K562 (cell line): ENCODE measurements at regions not wholly inside any gene's neighbourhood (a gene's known extent, or its start where the extent isn't known, plus 50 kb on each side); places are given as distances from the start of the nearest gene placed in this dataset.
"Not testable (repeated sequence)": the region's sequence is repeated elsewhere in the genome, so short reads cannot be mapped to it uniquely, and the experiment has no call there.

ENCODE experiments used
- ATAC-seq: fragments of 200-7000 bp; cut with Tn5 transposase; 3 replicates; pipeline ENCODE4 v1.9.1; 2020; ENCODE audit warnings: moderate library complexity
- BruUV-seq: library from RNA; stranded (reverse); fragments of 400-500 nt; replicated peaks from 2 replicates; lab custom pipeline; 2021; lab: Mats Ljungman, UMichigan
- CTCF ChIA-PET: fragments of 300-600 bp; formaldehyde crosslinking; extraction: SDS; loops from one replicate; lab custom pipeline; 2021; ENCODE audit warnings: low intra/inter-chr PET ratio; lab: Yijun Ruan, JAX
- POLR2A ChIA-PET: fragments of 300-600, 350-650 bp; sonication (Branson Sonifier 250); formaldehyde crosslinking; extraction: SDS; loops from one replicate; lab custom pipeline; 2021; ENCODE audit warnings: antibody characterized with exemption, inconsistent platforms; lab: Yijun Ruan, JAX
- DNase-seq, 4 experiments: peaks; one replicate each; pipeline versions ENCODE4 v3.0.0 to v3.0.0-alpha.2; 2011 to 2018; ENCODE audit warnings: low spot score in 3 of 4, mixed read lengths in 3 of 4; ENCODE audit errors: extremely low read depth in 1 of 4
- FAIRE-seq: peaks from 2 replicates; lab custom pipeline; 2011; peaks lifted over from hg19 to GRCh38; lab: Jason Lieb, UNC
- H2AFZ ChIP-seq: 2 replicates; pipeline ENCODE4 v1.6.0; 2011; ENCODE audit warnings: low read depth, low read length, control low read depth, inconsistent platforms
- H3K27ac ChIP-seq: fragments of 200-600 bp; 3 replicates; pipeline ENCODE4 v1.8.0; 2011; ENCODE audit warnings: low read depth, mild to moderate bottlenecking, control low read depth, inconsistent platforms, low read length, moderate library complexity, mixed read lengths; ENCODE audit errors: extremely low read depth
- H3K27me3 ChIP-seq, 2 experiments: fragments of 300-600 bp in 1 of 2; 2 replicates in 1 of 2; 3 replicates in 1 of 2; pipeline versions ENCODE4 v1.6.0 to v1.8.0; 2011; ENCODE audit warnings: inconsistent platforms in 2 of 2, low read length in 2 of 2, mild to moderate bottlenecking in 1 of 2, mixed read lengths in 1 of 2, moderate library complexity in 1 of 2; ENCODE audit not compliant: control insufficient read depth in 2 of 2, insufficient read depth in 2 of 2
- H3K36me3 ChIP-seq: fragments of 300-600 bp; 3 replicates; pipeline ENCODE4 v1.8.0; 2011; ENCODE audit warnings: mild to moderate bottlenecking, low read length, inconsistent platforms; ENCODE audit not compliant: control insufficient read depth, insufficient read depth
- H3K4me1 ChIP-seq, 2 experiments: fragments of 200-600 bp in 1 of 2; replicated peaks in 1 of 2; 2 replicates in 1 of 2; 3 replicates in 1 of 2; pipeline versions ENCODE4 v1.5.1 to v1.8.0; 2011; ENCODE audit warnings: inconsistent platforms in 2 of 2, low read length in 2 of 2, mild to moderate bottlenecking in 1 of 2, mixed read lengths in 1 of 2, moderate library complexity in 1 of 2; ENCODE audit not compliant: control insufficient read depth in 2 of 2, insufficient read depth in 2 of 2
- H3K4me2 ChIP-seq: 2 replicates; pipeline ENCODE4 v1.6.1; 2011; ENCODE audit warnings: low read length, control low read depth, inconsistent platforms, mixed read lengths; ENCODE audit not compliant: insufficient read depth
- H3K4me3 ChIP-seq: fragments of 200-600 bp; sonication (generic), shearing (Covaris generic); 2 replicates; pipeline ENCODE4 v1.5.1; 2016; ENCODE audit warnings: control low read depth, inconsistent platforms
- H3K79me2 ChIP-seq: fragments of 200-600 bp; 3 replicates; pipeline ENCODE4 v1.8.0; 2011; ENCODE audit warnings: low read length, inconsistent platforms; ENCODE audit not compliant: control insufficient read depth, insufficient read depth
- H3K9ac ChIP-seq, 2 experiments: 2 replicates each; pipeline versions ENCODE4 v1.6.0 to v1.6.1; 2011; ENCODE audit warnings: low read depth in 2 of 2, low read length in 2 of 2, control low read depth in 1 of 2, inconsistent platforms in 1 of 2, mild to moderate bottlenecking in 1 of 2, mixed read lengths in 1 of 2; ENCODE audit not compliant: insufficient read depth in 1 of 2
- H3K9me1 ChIP-seq: one replicate; pipeline ENCODE4 v1.6.0; 2011; ENCODE audit warnings: inconsistent platforms, mild to moderate bottlenecking, low read length, moderate library complexity; ENCODE audit not compliant: control insufficient read depth, insufficient read depth
- H3K9me3 ChIP-seq: replicated peaks from 2 replicates; pipeline ENCODE4 v1.5.1; 2011; ENCODE audit warnings: low read depth, low read length, inconsistent platforms; ENCODE audit not compliant: control insufficient read depth, insufficient read depth
- H4K20me1 ChIP-seq: replicated peaks from 2 replicates; pipeline ENCODE4 v1.6.1; 2011; ENCODE audit warnings: low read length, inconsistent platforms, mixed read lengths; ENCODE audit not compliant: control insufficient read depth, insufficient read depth
- ATF1 ChIP-seq, 2 experiments: fragments of 450-650 bp in 1 of 2; IDR thresholded peaks; 2 replicates each; pipeline ENCODE4 v1.6.1; 2016; ENCODE audit warnings: missing compliant biosample characterization in 1 of 2, missing genetic modification characterization in 1 of 2
- BHLHE40 ChIP-seq: IDR thresholded peaks from 2 replicates; pipeline ENCODE4 v1.6.1; 2011; ENCODE audit warnings: low read length, improper control_type of control experiment
- NR4A1 ChIP-seq, 2 experiments: fragments of 250-450 bp in 1 of 2; fragments of 450-650 bp in 1 of 2; sonication (Bioruptor Pico) in 1 of 2; IDR thresholded peaks; 2 replicates each; pipeline versions ENCODE4 v1.4.0 to v1.6.1; 2016 to 2020; ENCODE audit warnings: mild to moderate bottlenecking in 2 of 2, missing compliant biosample characterization in 1 of 2, missing genetic modification characterization in 1 of 2, moderate library complexity in 1 of 2
- U2AF1 ChIP-seq: fragments of 200-400 bp; formaldehyde crosslinking; optimal IDR thresholded peaks from 2 replicates; pipeline ENCODE3; 2017; ENCODE audit warnings: mild to moderate bottlenecking, low read depth, low read length, moderate library complexity
- ZBTB17 ChIP-seq: fragments of 450-650 bp; formaldehyde crosslinking; IDR thresholded peaks from 2 replicates; pipeline ENCODE4 v1.4.0; 2020; ENCODE audit warnings: mild to moderate bottlenecking
- ZNF444 ChIP-seq: fragments of 250-450 bp; sonication (Bioruptor Pico); IDR thresholded peaks from 2 replicates; pipeline ENCODE4 v1.4.0; 2020; ENCODE audit warnings: mild to moderate bottlenecking, moderate library complexity
- WGBS: fragments of 100-300 bp; shearing (Covaris generic); methylation state at CpG from one replicate; pipeline ENCODE4 v1.1.6; 2016; ENCODE audit warnings: low coverage, mixed read lengths; ENCODE audit not compliant: insufficient coverage; ENCODE audit errors: missing lambda C conversion rate; 5-methylcytosine and 5-hydroxymethylcytosine counted together
- in situ Hi-C: fragments of 300-500 bp; cut with MboI; formaldehyde crosslinking; loops from 4 replicates; pipeline ENCODE4 v1.15.0; 2018; ENCODE audit warnings: inconsistent platforms, mixed read lengths
- intact Hi-C: fragments of 100-400 bp; cut with micrococcal nuclease; formaldehyde crosslinking; loops from 2 replicates; pipeline ENCODE4 v1.14.2; 2022

DNA sequence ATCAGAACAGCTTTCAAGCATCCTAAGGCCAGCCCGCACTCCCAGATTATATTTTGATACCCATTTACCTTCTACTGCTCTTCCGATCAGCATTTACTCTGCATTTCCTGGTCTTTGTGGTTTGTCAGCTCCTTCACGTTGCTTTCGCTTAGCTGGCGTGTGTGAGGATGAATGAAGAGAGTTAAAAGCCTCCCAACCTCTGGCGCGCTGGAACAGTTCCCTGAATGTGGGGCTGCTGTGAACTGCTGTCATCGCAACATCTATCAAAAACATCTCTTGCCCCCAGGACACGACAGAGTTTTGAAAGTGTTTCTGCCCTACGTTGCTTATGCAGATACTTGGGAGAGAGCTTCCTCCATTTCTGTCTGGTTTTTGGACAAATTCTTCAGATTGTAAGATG is 129.2 kb downstream of the KCNA5 start:
- no peak for FAIRE-seq
- in situ Hi-C loops (no loop called here), intact Hi-C loops (no loop called here)
- ATAC-seq, result no peak
- TF ChIP-seq NR4A1 (CRISPR knock-in tag; IDR thresholded peaks at IDR 0.05), result no peak
- no peak for TF ChIP-seq NR4A1 (tag; IDR thresholded peaks at IDR 0.05)
- no peak for TF ChIP-seq BHLHE40
- TF ChIP-seq ATF1 (CRISPR knock-in tag; IDR thresholded peaks at IDR 0.05), result no peak
- no peak for TF ChIP-seq ATF1 (tag; IDR thresholded peaks at IDR 0.05)
- TF ChIP-seq ZNF444, result no peak
- DNase-seq, result no peak
- H3K27me3 ChIP-seq, result peaks cover 0 to 12% of the 10 kb centered on the region in 2 experiments; a peak in 3 of 5 replicates
- H3K79me2 ChIP-seq, result no peaks in the 10 kb centered on the region
- H3K4me1 ChIP-seq, result no peaks in the 10 kb centered on the region
- H3K9ac ChIP-seq, result no peak overlapping the region
- H4K20me1 ChIP-seq, result no peaks in the 10 kb centered on the region
- ChIA-PET CTCF (no interaction called here), POLR2A (no interaction called here)
- no peak overlapping the region for H3K4me2 ChIP-seq
- H3K9me3 ChIP-seq, result no peaks in the 10 kb centered on the region
- no peak overlapping the region for H3K4me3 ChIP-seq
- no peaks in the 10 kb centered on the region for H3K9me1 ChIP-seq
- no peak overlapping the region for H3K27ac ChIP-seq
- no TSS peak for BruUV-seq
- no peaks in the 10 kb centered on the region for H3K36me3 ChIP-seq
- 44% methylated on average over 10 of the region's 10 CpGs for WGBS
- H2AFZ ChIP-seq, result no peak overlapping the region

DNA sequence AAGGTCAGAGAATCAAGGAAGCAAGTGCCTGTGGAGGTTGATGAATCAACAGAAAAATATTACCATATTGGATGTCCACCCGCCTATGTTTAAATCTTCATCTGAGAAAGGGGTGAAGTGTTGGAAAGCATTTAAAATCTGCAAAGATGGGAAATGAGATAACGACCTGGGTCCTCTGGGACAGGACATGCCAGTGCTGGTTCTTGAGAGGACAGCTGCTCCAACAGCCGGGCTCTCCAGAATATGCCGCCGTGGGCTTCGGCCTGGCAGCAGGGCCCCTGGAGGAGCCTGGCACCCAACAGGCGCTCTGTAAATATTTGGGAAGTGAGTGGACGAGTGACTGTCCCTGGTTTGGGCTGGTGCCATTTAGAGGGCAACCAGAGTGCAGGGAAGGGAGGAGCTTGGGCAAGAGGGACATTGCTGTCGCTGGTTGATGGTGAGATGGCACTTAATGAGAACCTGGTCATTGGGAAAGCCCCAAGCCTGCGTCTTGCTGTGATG is 129.9 kb downstream of the KCNA5 start:
- Histone ChIP-seq H3K9me3 (no peaks in the 10 kb centered on the region), H2AFZ (no peak overlapping the region), H3K9ac (no peak overlapping the region), H3K9me1 (no peaks in the 10 kb centered on the region), H3K4me3 (no peak overlapping the region), H3K36me3 (no peaks in the 10 kb centered on the region), H3K4me2 (no peak overlapping the region), H4K20me1 (no peaks in the 10 kb centered on the region), H3K4me1 (no peaks in the 10 kb centered on the region), H3K27ac (no peak overlapping the region), H3K27me3 (peaks cover 0 to 8% of the 10 kb centered on the region in 2 experiments; a peak in 3 of 5 replicates), H3K79me2 (no peaks in the 10 kb centered on the region)
- WGBS, result 16% methylated on average over 6 of the region's 10 CpGs
- ATAC-seq, result no peak
- BruUV-seq, result no TSS peak
- TF ChIP-seq U2AF1, result no peak
- no peak for TF ChIP-seq ZBTB17 (CRISPR knock-in tag)
- intact Hi-C loops, result no loop called here
- in situ Hi-C loops, result no loop called here
- no peak for DNase-seq
- no peak for FAIRE-seq
- CTCF ChIA-PET, result interaction anchor here (1.1 kb wide), 1 partner anchor 268 kb away, joined by 3 read pairs; no protein-coding TSS in a partner anchor
- POLR2A ChIA-PET, result interaction anchor here (0.8 kb wide), 1 partner anchor 21 kb away, joined by 3 read pairs; no protein-coding TSS in a partner anchor

DNA sequence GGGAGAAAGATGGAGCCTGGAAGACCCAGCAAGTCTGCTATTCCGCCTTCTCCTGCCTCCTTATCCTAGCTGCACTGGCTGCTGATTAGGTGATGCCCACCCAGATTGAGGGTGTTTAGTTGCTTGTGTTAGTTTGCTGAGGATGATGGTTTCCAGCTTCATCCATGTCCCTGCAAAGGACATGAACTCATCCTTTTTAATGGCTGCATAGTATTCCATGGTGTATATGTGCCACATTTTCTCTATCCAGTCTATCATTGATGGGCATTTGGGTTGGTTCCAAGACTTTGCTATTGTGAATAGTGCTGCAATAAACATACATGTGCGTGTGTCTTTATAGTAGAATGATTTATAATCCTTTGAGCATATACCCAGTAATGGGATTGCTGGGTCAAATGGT is 131.7 kb downstream of the KCNA5 start:
- 30% methylated on average over 2 of the region's 2 CpGs for WGBS
- CTCF ChIA-PET, H4K20me1 ChIP-seq, H3K79me2 ChIP-seq, H3K4me2 ChIP-seq, POLR2A ChIA-PET, H3K36me3 ChIP-seq, BruUV-seq, H3K4me3 ChIP-seq, H3K9me1 ChIP-seq, H3K27ac ChIP-seq, intact Hi-C loops, H3K27me3 ChIP-seq, FAIRE-seq, H3K9ac ChIP-seq, H2AFZ ChIP-seq, ATAC-seq, DNase-seq, H3K4me1 ChIP-seq, H3K9me3 ChIP-seq: not testable (repeated sequence)
- in situ Hi-C loops, result loop anchor here (25.0 kb wide), 1 partner anchor 612 kb away; no protein-coding TSS in a partner anchor
